Nucleus accumbens (tissue), 56 donors: ENCODE measurements at regions not wholly inside any gene's neighbourhood (a gene's known extent, or its start where the extent isn't known, plus 50 kb on each side); places are given as distances from the start of the nearest gene placed in this dataset.
"Not testable (repeated sequence)": the region's sequence is repeated elsewhere in the genome, so short reads cannot be mapped to it uniquely, and the experiment has no call there.

Experiments used
- DNase-seq, 56 donors: peaks; one replicate each; lab custom pipeline; 2025; lab: John Stamatoyannopoulos, UW

GRCh38 chr3:74004386-74004785 is 379.6 kb upstream of the PDZRN3 start:
- DNase-seq: no peak

DNA sequence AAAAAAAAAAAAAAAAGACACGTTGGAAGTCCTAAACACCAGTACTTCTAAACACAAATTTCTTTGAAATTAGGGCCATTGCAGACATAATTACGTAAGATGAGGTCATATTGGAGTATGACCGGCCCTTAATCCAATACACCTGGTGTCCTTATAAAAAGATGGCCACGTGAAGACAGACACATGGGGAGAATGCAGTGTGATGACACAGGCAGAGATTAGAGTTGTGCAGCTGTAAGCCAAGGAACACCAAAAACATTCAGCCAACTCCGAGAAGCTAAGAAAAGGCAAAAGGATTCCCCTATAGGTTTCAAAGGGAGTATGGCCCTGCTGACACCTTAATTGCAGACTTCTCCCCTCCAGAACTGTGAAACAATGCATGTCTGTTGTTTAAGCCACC is 379.0 kb upstream of the PDZRN3 start:
- no peak for DNase-seq

DNA sequence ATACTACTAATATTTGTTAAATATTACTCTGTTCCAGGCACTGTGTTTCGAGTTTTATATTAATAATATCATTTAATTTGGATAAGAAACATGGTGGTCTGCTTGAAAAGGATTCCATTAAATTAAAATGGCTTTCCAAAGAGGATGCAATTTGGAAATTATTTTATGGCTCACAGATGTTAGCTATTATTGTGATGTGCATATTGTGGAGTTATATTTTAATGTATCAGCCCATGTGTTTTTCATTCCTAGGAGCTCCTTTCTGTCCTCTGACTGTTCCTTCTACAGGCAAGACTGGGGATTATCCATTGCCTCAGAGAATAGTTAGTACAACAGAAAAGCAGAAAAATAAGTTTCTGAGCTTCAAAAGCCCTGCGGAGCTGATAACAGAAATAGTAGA is 376.7 kb upstream of the PDZRN3 start:
- DNase-seq: no peak

- DNase-seq: peak in 1 of 56 donors; percentile 3
These were observed 376.0 kb upstream of the PDZRN3 start for GRCh38 chr3:74000725-74001124.

- peak in 16 of 56 donors; percentile 0 to 51 (median 6) for DNase-seq
These were observed 374.8 kb upstream of the PDZRN3 start for GRCh38 chr3:73999501-73999900.

GRCh38 chr3:73990691-73991090 is 365.9 kb upstream of the PDZRN3 start:
- not testable (repeated sequence) for DNase-seq

GRCh38 chr3:73966733-73967132 is 342.0 kb upstream of the PDZRN3 start:
- DNase-seq: no peak

DNA sequence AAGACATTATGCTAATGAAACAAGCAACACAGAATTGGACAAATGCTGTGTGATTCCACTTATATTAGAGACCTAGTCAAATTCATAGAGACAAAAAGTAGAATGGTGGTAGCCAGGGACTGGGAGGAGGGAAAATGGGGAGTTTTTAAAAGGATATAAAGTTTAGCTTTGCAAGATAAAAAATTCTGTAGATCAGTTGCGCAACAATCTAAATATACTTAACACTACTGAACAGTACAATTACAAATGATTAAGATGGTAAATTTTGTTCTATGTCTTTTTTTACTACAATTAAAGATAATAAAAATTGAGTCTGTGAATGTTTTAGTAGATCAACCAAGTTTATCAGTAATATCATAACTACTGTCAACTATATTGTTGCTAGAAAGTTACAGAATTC is 340.1 kb upstream of the PDZRN3 start:
- DNase-seq: no peak

DNA sequence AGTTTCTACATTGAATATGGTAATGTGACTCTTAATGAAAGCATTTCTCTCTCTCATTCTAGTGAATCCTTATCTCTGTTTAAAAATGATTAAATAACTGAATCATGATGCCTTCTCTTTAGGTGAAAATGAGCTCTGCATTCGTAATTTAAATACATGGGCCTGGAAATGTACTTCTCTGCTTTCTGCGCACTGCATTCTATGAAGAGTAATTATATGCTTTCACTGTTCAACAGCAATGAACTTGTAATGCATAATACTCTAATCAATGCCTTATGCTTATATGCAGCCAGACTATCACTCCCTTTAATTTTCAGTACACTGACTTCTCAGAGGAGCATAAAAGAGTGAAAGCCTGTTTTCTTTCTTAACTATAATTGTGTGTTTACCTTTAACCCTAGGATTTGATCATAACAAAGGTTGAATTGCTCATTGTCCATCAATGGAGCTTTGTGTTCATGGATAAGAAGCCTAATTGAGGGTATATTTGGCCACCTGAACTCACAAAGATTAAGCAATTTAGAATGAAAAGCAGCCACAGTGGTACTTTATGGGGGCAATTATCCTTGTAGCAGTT is 330.8 kb upstream of the PDZRN3 start:
- no peak for DNase-seq

DNA sequence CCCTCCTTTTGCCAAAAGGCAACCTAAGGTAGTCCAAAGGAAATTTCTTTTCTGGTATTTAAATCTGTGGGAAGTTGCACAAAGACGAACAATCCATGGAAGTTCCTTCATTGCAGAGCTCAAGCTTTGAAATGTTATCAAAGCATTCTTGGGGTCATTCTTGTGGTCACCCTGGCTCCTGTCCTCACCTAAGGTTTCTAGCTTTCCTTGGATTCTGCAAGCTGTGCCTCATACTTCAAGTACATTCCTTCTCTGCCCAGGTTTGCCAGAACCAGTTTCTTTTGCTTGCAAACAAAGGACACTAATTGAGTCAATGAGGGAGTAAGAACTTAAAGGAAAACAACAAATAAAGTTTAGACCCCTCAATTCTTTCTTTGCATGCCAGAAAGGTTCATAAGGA is 329.8 kb upstream of the PDZRN3 start:
- DNase-seq: no peak

GRCh38 chr3:73952781-73953180 is 328.0 kb upstream of the PDZRN3 start:
- DNase-seq: no peak

DNA sequence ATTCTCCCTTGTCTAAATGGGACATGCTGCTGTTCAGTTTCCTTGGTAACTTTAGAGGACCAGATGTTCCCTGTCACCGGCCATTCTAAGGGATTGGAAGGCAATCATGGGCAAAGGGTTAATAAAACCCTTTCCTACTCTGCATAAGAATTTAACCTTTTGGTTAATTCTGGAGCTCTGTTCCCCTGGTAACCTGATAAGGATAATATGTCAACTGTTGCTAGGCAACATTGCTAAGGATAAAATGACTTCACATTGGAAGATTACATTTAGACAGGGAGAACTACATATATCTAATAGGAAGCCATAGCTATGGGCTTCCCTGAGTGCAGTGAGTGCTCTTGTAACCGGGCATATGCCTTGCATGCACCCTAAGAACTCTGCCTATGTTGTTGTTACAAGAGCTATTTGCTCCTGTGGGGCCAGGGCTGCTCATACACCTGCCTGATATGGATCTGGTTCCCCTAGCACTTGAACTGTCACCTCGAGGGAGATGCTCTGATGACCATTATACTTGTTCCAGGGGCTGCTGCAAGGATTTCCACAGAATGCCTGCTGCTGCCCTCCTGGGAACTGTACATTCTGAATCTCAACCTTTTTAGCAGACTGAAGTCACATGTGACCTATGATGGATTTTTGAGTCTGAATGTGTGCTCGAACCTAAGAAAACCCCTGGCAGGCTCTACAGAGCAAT is 326.3 kb upstream of the PDZRN3 start:
- DNase-seq: peak in 4 of 56 donors; percentile 2 to 8 (median 6)

GRCh38 chr3:73945541-73945940 is 320.8 kb upstream of the PDZRN3 start:
- DNase-seq: no peak

DNA sequence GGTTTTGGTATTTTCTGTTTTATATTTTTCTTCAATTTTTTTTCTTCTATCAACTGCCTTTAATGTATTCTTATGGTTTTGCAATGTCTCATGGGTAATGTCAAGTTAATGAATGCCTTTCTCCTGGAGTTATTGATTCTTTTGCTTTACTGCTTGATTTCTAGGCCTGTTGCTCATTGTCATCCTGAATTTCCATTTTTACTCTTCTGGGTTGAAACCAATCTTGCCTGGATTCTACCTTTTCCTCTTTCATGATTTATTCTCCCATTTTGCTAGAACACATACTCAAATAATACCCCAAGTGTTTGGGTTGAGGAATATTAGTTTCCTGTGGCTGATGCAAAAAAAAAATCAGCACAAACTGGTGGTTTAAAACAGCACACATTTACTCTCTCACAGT is 315.2 kb upstream of the PDZRN3 start:
- no peak for DNase-seq

GRCh38 chr3:73933585-73933984 is 308.8 kb upstream of the PDZRN3 start:
- DNase-seq: no peak

- no peak for DNase-seq
These were observed 302.4 kb upstream of the PDZRN3 start for GRCh38 chr3:73927203-73927570.

DNA sequence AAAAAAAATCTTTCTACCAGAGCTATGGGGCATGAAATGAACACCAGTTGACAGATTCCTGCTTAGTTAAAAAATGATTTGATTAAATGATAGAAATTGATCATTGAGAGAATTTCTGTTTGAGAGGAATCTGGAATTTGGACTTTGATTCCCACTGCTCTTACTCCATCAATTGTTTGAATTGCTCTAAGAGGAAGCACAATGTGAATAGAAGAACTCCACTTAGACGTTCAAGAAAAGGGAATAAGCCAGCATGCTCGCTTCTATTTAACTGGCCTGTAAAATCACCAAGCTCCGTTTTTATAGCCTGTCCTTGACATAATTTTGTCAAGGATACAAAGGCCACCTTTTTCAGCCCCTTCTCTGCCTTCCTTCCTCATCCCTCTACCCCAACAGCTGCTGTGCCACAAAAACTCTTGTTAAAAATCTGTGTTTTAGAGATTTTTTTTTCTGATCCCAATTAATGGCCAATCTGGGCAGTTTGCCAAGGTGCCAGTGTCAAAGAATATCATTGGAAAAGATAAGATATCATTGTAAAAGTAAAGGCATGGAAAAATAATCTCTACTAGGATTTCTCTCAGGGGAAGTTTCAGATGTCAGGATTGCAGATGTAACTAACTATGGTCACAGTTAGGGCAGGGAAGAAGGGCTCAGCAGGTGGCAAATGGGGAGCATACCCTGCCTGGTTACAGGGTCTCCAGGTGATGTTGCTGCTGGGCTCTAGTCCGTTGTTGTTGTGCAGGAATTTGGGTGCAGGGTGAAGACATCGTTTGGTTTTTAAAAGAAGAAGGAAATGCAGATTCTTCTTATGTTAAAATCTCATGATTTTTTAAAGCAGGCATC is 301.8 kb upstream of the PDZRN3 start:
- no peak for DNase-seq

DNA sequence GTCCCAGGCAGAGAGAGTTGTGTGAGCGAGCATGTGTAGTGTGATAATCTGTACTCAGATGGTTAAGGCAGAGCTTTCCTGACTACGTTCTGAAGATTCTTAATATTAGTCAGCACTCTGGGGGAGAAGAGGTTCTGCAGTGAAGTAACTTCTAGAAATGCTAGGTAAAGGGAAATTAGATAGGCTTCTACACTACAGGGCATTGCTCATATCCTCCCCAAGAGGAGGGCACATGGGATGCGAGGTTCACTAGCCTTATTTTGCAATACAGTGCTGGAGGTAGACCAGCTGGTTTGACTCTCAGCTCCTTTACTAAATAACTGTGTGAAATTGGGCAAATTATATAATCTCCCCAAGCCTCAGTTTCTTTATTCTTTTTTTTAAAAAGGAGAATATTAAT is 300.3 kb upstream of the PDZRN3 start:
- DNase-seq: no peak

- DNase-seq: no peak
These were observed 299.3 kb upstream of the PDZRN3 start for GRCh38 chr3:73924048-73924447.

GRCh38 chr3:73917643-73918042 is 292.9 kb upstream of the PDZRN3 start:
- DNase-seq: no peak

DNA sequence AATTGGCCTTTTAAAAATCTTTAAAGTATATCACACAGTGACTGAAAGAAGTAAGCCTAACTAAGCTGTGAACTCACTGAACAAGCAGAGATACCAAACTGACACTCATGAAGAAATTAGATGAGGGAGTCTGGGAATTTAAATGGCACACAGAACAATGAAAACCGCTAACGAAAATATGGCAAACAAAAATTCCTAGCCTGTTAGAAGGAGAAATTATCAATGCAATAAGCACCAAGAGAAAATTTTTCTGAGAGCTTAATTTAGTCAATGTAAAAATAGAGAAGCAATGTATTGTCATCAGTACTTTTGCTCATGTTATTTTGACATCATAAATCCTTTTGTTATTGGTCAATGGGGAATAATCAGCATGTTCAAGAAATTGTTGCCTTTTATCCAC is 291.1 kb upstream of the PDZRN3 start:
- DNase-seq: no peak

- DNase-seq: no peak
These were observed 283.5 kb upstream of the PDZRN3 start for GRCh38 chr3:73908218-73908617.
